GM12891 (cell line): ENCODE measurements at regions not wholly inside any gene's neighbourhood (a gene's known extent, or its start where the extent isn't known, plus 50 kb on each side); places are given as distances from the start of the nearest gene placed in this dataset.

Source experiments
- PAX5 ChIP-seq: IDR thresholded peaks from 2 replicates; pipeline ENCODE4 v1.6.1; 2011; ENCODE audit warnings: low read length, moderate library complexity, mild to moderate bottlenecking; ENCODE audit not compliant: insufficient read depth, severe bottlenecking
- POLR2A ChIP-seq: IDR thresholded peaks from 2 replicates; pipeline ENCODE4 v1.6.1; 2011; ENCODE audit warnings: low read depth, low read length, control low read depth
- POLR2AphosphoS5 ChIP-seq: IDR thresholded peaks from 2 replicates; pipeline ENCODE4 v1.6.1; 2011; ENCODE audit warnings: low read depth, low read length, control low read depth
- SPI1 ChIP-seq: IDR thresholded peaks from 2 replicates; pipeline ENCODE4 v1.6.1; 2011; ENCODE audit warnings: low read depth, low read length, control low read depth
- TAF1 ChIP-seq: IDR thresholded peaks from 2 replicates; pipeline ENCODE4 v1.6.1; 2011; ENCODE audit warnings: low read depth, low read length, control low read depth

GRCh38 chr21:27833298-27833697 lies 866.4 kb upstream of the ADAMTS5 start:
- TF ChIP-seq POLR2A (no peak), TAF1 (no peak), POLR2AphosphoS5 (no peak), PAX5 (no peak), SPI1 (no peak)
